Activated CD4-positive, alpha-beta T cell treated with anti-CD3 and anti-CD28 coated beads, Interleukin-2, Interleukin-4, amounts not matched to agents 100 ng/mL and 50 ng/mL, durations not matched to agents 16 hours and 8 hours (primary cell): ENCODE measurements at regions not wholly inside any gene's neighbourhood (a gene's known extent, or its start where the extent isn't known, plus 50 kb on each side); places are given as distances from the start of the nearest gene placed in this dataset.
"Not testable (repeated sequence)": the region's sequence is repeated elsewhere in the genome, so short reads cannot be mapped to it uniquely, and the experiment has no call there.

ENCODE experiments used
- DNase-seq: peaks from one replicate; pipeline ENCODE4 v3.0.0-alpha.2; 2020; ENCODE audit warnings: low spot score

GRCh38 chr10:28186887-28187578, 115.8 kb downstream of the MPP7 start:
- no peak for DNase-seq

GRCh38 chr10:28186461-28186860, 116.4 kb downstream of the MPP7 start:
- no peak for DNase-seq

- no peak for DNase-seq
These were observed 118.1 kb downstream of the MPP7 start for GRCh38 chr10:28184810-28185209.

GRCh38 chr10:28181478-28182096, 121.3 kb downstream of the MPP7 start:
- DNase-seq: no peak

- no peak for DNase-seq
These were observed 122.2 kb downstream of the MPP7 start for GRCh38 chr10:28180654-28181053.

- no peak for DNase-seq
These were observed 123.1 kb downstream of the MPP7 start for GRCh38 chr10:28179743-28180099.

GRCh38 chr10:28179006-28179742, 123.7 kb downstream of the MPP7 start:
- DNase-seq: peak; percentile 72

- DNase-seq: peak; percentile 50
These were observed 124.8 kb downstream of the MPP7 start for GRCh38 chr10:28177944-28178637.

GRCh38 chr10:28176498-28176897, 126.4 kb downstream of the MPP7 start:
- not testable (repeated sequence) for DNase-seq

GRCh38 chr10:28172223-28172610, 130.6 kb downstream of the MPP7 start:
- DNase-seq: no peak

GRCh38 chr10:28171468-28172222, 131.2 kb downstream of the MPP7 start:
- no peak for DNase-seq

GRCh38 chr10:28169525-28169924, 133.3 kb downstream of the MPP7 start:
- DNase-seq: no peak

GRCh38 chr10:28160866-28161405, 141.9 kb downstream of the MPP7 start:
- DNase-seq: no peak

- no peak for DNase-seq
These were observed 145.5 kb downstream of the MPP7 start for GRCh38 chr10:28157379-28157778.

- no peak for DNase-seq
These were observed 147.1 kb downstream of the MPP7 start for GRCh38 chr10:28155726-28156125.

GRCh38 chr10:28151636-28152035, 151.2 kb downstream of the MPP7 start:
- no peak for DNase-seq

- DNase-seq: no peak
These were observed 150.9 kb upstream of the ODAD2 start for GRCh38 chr10:28149746-28150145.

GRCh38 chr10:28147706-28148105, 148.8 kb upstream of the ODAD2 start:
- DNase-seq: no peak

GRCh38 chr10:28139138-28139537, 140.3 kb upstream of the ODAD2 start:
- no peak for DNase-seq

GRCh38 chr10:28137907-28138880, 139.3 kb upstream of the ODAD2 start:
- DNase-seq: no peak
